SK-N-MC (cell line): ENCODE measurements at regions not wholly inside any gene's neighbourhood (a gene's known extent, or its start where the extent isn't known, plus 50 kb on each side); places are given as distances from the start of the nearest gene placed in this dataset.

Source experiments
- DNase-seq: peaks from one replicate; pipeline ENCODE4 v3.0.0-alpha.2; 2011; ENCODE audit warnings: low read depth, low spot score
- H3K27ac ChIP-seq: fragments of 200-600 bp; sonication (generic); 2 replicates; pipeline ENCODE4 v1.5.1; 2016; ENCODE audit warnings: mixed run types
- H3K36me3 ChIP-seq: fragments of 200-600 bp; sonication (generic); 2 replicates; pipeline ENCODE4 v1.6.1; 2017; ENCODE audit warnings: antibody characterized with exemption, low read length, mixed read lengths; ENCODE audit not compliant: insufficient read depth
- H3K4me3 ChIP-seq: fragments of 200-600 bp; sonication (generic); 2 replicates; pipeline ENCODE4 v1.5.1; 2016
- H3K9ac ChIP-seq: fragments of 200-600 bp; sonication (generic); 2 replicates; pipeline ENCODE4 v1.8.0; 2017; ENCODE audit warnings: mixed run types, mixed read lengths; ENCODE audit not compliant: insufficient read length
- H3K9me3 ChIP-seq: fragments of 200-600 bp; sonication (generic); 2 replicates; pipeline ENCODE4 v1.6.1; 2017; ENCODE audit warnings: low read depth, mild to moderate bottlenecking, antibody characterized with exemption, low read length, moderate library complexity, mixed read lengths
- EZH2 ChIP-seq: fragments of 200-600 bp; sonication (generic); IDR thresholded peaks from one replicate; pipeline ENCODE4 v1.6.1; 2017; ENCODE audit warnings: antibody characterized with exemption
- FOXP2 ChIP-seq: optimal IDR thresholded peaks from 2 replicates; pipeline ENCODE3; 2011; ENCODE audit warnings: mild to moderate bottlenecking, moderate library complexity; ENCODE audit not compliant: insufficient read depth; ENCODE audit errors: extremely low read length, control extremely low read depth
- POLR2AphosphoS5 ChIP-seq: IDR thresholded peaks from 2 replicates; pipeline ENCODE4 v1.6.1; 2012; ENCODE audit warnings: mild to moderate bottlenecking, low read depth, low read length, borderline replicate concordance

GRCh38 chr10:22765660-22766547, 51.5 kb upstream of the PIP4K2A start:
- Histone ChIP-seq H3K9ac (no peak overlapping the region), H3K36me3 (no peaks in the 10 kb centered on the region), H3K4me3 (no peak overlapping the region), H3K9me3 (no peaks in the 10 kb centered on the region), H3K27ac (no peak overlapping the region)
- TF ChIP-seq POLR2AphosphoS5 (no peak), FOXP2 (no peak), EZH2 (no peak)
- DNase-seq: no peak

- H3K4me3 ChIP-seq: no peak overlapping the region
- H3K9ac ChIP-seq: no peak overlapping the region
- no peak for DNase-seq
- TF ChIP-seq FOXP2 (no peak), EZH2 (no peak), POLR2AphosphoS5 (no peak)
- H3K27ac ChIP-seq: no peak overlapping the region
- H3K36me3 ChIP-seq: no peaks in the 10 kb centered on the region
- no peaks in the 10 kb centered on the region for H3K9me3 ChIP-seq
These were observed 50.3 kb upstream of the PIP4K2A start for GRCh38 chr10:22764639-22765038.
